RWPE1 (cell line): ENCODE measurements at regions not wholly inside any gene's neighbourhood (a gene's known extent, or its start where the extent isn't known, plus 50 kb on each side); places are given as distances from the start of the nearest gene placed in this dataset.

Source experiments
- CTCF ChIA-PET: fragments of 350-600 bp; sonication (Branson Sonifier 250); formaldehyde crosslinking; extraction: SDS; loops from one replicate; lab custom pipeline; 2021; lab: Yijun Ruan, JAX
- POLR2A ChIA-PET: fragments of 400-600 bp; formaldehyde crosslinking; extraction: SDS; loops from one replicate; lab custom pipeline; 2020; ENCODE audit warnings: antibody characterized with exemption; ENCODE audit not compliant: low non-redundant PET; lab: Yijun Ruan, JAX
- DNase-seq: peaks from one replicate; pipeline ENCODE4 v3.0.0; 2012; ENCODE audit warnings: low spot score
- H3K27ac ChIP-seq: fragments of 450-650 bp; 2 replicates; pipeline ENCODE4 v1.5.1; 2017
- TF ChIP-seq, protein P1 (sequence below): fragments of 450-650 bp; conservative IDR thresholded peaks from 2 replicates; pipeline ENCODE4 v1.5.1; 2017; ENCODE audit warnings: low read depth, mild to moderate bottlenecking

DNA sequence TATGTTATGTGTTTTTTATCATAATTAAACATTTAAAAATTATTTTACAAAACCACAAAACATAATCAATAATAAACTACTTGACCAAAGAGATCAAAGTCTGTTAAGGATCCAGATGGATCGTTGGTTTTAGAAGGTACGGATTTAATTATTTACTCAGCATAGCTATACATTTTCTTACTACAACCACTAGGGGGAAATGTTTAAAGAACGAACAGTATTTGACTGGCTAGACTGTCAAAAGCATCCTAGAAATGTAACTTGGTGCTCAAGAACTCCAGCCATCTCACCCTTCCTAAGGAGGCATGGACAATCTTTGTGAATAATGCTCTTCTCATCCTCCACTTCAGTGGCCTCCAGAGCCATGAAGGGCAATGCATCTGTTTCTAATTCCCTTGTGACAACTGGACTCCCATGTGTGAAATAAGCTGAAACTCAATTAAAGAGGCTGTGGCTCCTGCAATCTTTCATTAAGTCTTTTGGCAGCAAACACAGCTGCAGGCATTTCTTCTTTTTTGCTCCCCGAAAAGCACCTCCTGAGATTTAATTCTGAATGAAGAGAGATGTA is 94.7 kb upstream of the TUSC7 start:
- TF ChIP-seq, protein P1, sequence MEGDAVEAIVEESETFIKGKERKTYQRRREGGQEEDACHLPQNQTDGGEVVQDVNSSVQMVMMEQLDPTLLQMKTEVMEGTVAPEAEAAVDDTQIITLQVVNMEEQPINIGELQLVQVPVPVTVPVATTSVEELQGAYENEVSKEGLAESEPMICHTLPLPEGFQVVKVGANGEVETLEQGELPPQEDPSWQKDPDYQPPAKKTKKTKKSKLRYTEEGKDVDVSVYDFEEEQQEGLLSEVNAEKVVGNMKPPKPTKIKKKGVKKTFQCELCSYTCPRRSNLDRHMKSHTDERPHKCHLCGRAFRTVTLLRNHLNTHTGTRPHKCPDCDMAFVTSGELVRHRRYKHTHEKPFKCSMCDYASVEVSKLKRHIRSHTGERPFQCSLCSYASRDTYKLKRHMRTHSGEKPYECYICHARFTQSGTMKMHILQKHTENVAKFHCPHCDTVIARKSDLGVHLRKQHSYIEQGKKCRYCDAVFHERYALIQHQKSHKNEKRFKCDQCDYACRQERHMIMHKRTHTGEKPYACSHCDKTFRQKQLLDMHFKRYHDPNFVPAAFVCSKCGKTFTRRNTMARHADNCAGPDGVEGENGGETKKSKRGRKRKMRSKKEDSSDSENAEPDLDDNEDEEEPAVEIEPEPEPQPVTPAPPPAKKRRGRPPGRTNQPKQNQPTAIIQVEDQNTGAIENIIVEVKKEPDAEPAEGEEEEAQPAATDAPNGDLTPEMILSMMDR: peak; percentile 18; the same call in 1 of the 2 replicates
- POLR2A ChIA-PET: no interaction called here
- CTCF ChIA-PET: interaction anchor here (0.6 to 1.7 kb wide), 3 partner anchors 9 to 76 kb away, joined by 3 to 5 read pairs (median 4); no protein-coding TSS in a partner anchor
- H3K27ac ChIP-seq: no peak overlapping the region
- DNase-seq: peak; percentile 9

DNA sequence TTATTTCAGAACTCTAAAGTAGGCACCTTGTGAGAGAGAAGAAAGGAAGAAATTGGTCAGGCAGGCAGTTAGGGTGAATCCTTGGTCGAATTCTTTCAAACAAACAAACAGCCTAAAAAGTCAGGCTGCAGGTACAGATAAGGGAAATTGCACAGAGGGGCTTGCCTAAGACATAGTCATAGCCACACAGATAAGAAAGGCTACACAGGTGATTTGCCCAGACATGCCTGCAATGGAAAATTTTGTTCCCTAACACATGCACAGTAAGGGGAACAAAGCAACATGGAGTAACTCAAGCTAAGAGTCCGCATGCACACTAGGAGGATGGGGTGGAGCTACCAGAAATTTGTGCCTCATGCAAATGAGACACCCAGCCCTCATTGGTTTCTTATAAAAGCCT is 91.4 kb upstream of the TUSC7 start:
- CTCF ChIA-PET: interaction anchor here (0.6 kb wide), 1 partner anchor 120 kb away, joined by 4 read pairs; no protein-coding TSS in a partner anchor
- DNase-seq: no peak
- POLR2A ChIA-PET: no interaction called here
- TF ChIP-seq, protein P1: no peak
- no peak overlapping the region for H3K27ac ChIP-seq

DNA sequence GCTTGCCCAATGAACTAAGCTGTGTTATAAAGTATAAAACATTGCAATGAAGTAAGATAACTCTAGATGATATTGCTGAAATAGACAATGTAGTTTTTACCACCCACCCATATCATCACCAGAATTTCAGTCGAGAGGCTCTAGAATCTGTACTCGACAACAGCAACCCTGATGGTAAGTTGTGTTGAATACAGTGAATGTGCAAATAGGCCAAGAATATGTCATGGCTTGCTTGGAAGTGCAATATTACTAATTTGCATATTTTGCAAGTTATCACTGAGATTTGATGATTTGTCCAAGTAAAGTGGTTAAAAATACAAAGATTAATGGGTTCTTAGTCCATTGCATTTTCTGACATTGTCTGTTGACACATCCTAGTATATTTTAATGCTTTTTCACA is 90.6 kb upstream of the TUSC7 start:
- POLR2A ChIA-PET: no interaction called here
- TF ChIP-seq, protein P1: no peak
- DNase-seq: no peak
- no peak overlapping the region for H3K27ac ChIP-seq
- CTCF ChIA-PET: interaction anchor here (0.6 kb wide), 1 partner anchor 121 kb away, joined by 4 read pairs; no protein-coding TSS in a partner anchor

DNA sequence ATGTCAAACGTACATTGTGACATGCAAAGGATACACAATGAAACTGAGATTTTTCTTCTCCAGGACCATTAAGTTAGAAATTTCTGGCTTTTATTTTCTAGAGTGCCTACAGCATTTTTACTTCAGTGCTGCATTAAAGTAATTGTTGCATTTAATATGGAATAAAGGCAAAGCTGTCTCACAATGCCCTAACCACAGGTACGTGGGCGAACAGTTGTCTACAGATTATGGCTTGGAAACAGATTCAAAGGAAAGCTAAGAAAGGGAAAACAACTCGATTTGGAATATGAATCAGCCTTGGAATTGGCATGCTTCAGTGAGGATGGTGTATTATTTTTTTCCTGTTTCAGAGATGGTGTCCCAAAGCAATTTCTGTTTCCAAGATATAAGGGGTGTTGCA is 79.1 kb upstream of the TUSC7 start:
- DNase-seq: no peak
- TF ChIP-seq, protein P1: no peak
- H3K27ac ChIP-seq: no peak overlapping the region
- ChIA-PET CTCF (interaction anchor here (0.6 to 1.0 kb wide), 3 partner anchors 31 to 321 kb away, joined by 3 to 5 read pairs (median 4); no protein-coding TSS in a partner anchor), POLR2A (no interaction called here)

DNA sequence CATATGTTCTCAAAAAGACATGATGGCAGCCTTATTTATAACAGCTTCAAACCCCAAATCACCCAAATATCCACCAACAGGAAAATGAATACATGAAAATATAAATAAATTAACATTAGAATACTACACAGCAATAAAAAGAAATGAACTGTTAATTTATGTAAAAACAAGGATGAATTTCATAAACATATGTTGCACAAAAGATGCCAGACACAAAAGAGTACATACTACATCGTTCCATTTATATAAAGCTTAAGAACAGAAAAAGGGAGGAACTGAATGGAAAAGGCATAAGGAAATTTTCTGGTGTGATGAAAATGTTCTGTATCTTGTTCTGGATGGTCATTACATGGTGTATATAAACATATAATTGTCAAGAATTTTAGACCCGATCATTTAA is 69.9 kb upstream of the TUSC7 start:
- CTCF ChIA-PET: no interaction called here
- POLR2A ChIA-PET: no interaction called here

DNA sequence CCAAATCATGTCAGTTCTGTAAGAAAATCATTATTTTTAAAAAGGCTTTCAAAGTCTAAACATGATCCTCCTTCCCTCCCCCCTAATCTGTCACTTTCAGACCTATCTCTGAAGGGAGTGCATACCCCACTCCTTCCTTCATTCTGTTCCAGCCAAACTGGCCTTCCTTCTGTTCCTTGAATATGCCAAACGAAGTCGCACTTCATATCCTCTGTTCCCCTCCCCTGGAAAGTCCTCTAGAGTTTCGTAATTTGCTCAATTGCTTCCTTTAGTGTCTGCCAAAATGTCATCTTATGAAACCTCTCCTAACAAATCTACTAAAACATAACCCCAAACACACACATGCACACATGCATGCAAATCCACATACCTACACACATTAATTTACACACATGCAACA is 69.5 kb upstream of the TUSC7 start:
- TF ChIP-seq, protein P1: no peak
- ChIA-PET CTCF (no interaction called here), POLR2A (no interaction called here)
- no peak overlapping the region for H3K27ac ChIP-seq
- no peak for DNase-seq

More for the DNA sequence above, 69.9 kb upstream of the TUSC7 start:
- TF ChIP-seq, protein P1: no peak
- DNase-seq: no peak
- no peak overlapping the region for H3K27ac ChIP-seq
